ENCODE measurements at regions not wholly inside any gene's neighbourhood (a gene's known extent, or its start where the extent isn't known, plus 50 kb on each side); places are given as distances from the start of the nearest gene placed in this dataset.

DNA sequence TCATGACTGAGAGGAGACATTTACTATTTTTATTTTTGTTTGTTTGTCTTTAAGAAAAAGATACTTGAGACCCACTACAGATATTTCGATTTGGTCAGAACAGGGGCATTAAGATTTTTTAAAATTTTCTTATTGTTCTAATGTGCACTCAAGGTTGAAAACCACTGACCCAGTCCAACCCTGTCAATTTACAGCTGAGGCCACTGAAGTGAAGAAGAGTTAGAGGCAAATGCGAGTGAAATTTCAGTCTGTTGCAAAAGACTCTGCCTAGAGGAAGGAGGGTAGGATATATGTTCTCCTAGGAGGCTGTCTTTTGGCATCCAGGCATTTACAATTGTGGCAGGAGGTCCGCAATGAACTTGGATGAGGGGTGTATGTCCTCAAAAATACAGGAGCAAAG lies 396.3 kb downstream of the RPS24 start:
- H3K4me1 ChIP-seq (ENCODE audit: control insufficient read depth in 5 of 5, insufficient read depth in 5 of 5, low read length in 5 of 5) = peaks cover 0 to 23% (median 8%) of the 10 kb centered on the region in 5 donors
- no peaks in the 10 kb centered on the region for H3K36me3 ChIP-seq (ENCODE audit: control insufficient read depth in 4 of 4, insufficient read depth in 4 of 4, low read length in 4 of 4)
- H3K9ac ChIP-seq (ENCODE audit: insufficient read depth in 1 of 2, low read length in 2 of 2) = no peak overlapping the region
- TF ChIP-seq, protein P1, sequence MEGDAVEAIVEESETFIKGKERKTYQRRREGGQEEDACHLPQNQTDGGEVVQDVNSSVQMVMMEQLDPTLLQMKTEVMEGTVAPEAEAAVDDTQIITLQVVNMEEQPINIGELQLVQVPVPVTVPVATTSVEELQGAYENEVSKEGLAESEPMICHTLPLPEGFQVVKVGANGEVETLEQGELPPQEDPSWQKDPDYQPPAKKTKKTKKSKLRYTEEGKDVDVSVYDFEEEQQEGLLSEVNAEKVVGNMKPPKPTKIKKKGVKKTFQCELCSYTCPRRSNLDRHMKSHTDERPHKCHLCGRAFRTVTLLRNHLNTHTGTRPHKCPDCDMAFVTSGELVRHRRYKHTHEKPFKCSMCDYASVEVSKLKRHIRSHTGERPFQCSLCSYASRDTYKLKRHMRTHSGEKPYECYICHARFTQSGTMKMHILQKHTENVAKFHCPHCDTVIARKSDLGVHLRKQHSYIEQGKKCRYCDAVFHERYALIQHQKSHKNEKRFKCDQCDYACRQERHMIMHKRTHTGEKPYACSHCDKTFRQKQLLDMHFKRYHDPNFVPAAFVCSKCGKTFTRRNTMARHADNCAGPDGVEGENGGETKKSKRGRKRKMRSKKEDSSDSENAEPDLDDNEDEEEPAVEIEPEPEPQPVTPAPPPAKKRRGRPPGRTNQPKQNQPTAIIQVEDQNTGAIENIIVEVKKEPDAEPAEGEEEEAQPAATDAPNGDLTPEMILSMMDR (IDR thresholded peaks at IDR 0.05; ENCODE audit: control extremely low read depth, extremely low read depth) = no peak
- no peak overlapping the region for H3K27ac ChIP-seq (ENCODE audit: low read depth in 1 of 2, low read length in 1 of 2)
- DNase-seq (no peak), ATAC-seq (ENCODE audit: insufficient read depth, low FRiP score) (no peak)
- peaks cover 0 to 2% (median 0%) of the 10 kb centered on the region in 4 donors for H3K9me3 ChIP-seq (ENCODE audit: control insufficient read depth in 4 of 4, insufficient read depth in 3 of 4, low read length in 3 of 4)
- no peaks in the 10 kb centered on the region for H3K27me3 ChIP-seq (ENCODE audit: control insufficient read depth in 3 of 3, insufficient read depth in 3 of 3, low read length in 2 of 3)
- 85 to 88% methylated on average over 3 of the region's 3 CpGs for WGBS, 2 donors
- H3K4me3 ChIP-seq = no peak overlapping the region

DNA sequence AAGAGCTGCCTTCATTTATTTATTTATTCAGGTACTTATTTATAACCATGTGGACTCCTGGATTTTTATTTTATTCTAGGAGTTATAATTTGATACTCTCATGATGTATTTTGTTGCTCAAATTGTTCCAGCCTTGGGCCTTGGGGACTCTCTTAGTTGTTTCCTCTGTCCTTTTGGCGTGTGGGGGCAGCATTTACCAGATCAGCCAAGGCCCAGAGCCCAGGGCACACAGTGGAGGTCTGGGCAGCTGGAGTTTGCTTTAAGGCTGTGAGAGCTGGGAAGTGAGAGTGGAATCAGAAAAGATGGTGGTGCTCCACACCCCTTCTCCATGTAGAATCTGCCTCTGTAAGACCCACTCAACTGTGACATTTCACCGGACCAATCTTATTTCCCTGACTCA lies 398.9 kb downstream of the RPS24 start:
- no peaks in the 10 kb centered on the region for H3K27me3 ChIP-seq (ENCODE audit: control insufficient read depth in 3 of 3, insufficient read depth in 3 of 3, low read length in 2 of 3)
- TF ChIP-seq, protein P1 (IDR thresholded peaks at IDR 0.05; ENCODE audit: control extremely low read depth, extremely low read depth) = no peak
- WGBS, 2 donors = 62 to 78% methylated on average over 2 of the region's 2 CpGs
- no peak overlapping the region for H3K27ac ChIP-seq (ENCODE audit: low read depth in 1 of 2, low read length in 1 of 2)
- peak in 2 of 3 donors; percentile 40 to 51 for DNase-seq
- H3K9me3 ChIP-seq (ENCODE audit: control insufficient read depth in 4 of 4, insufficient read depth in 3 of 4, low read length in 3 of 4) = no peaks in the 10 kb centered on the region
- H3K4me3 ChIP-seq = no peak overlapping the region
- peaks cover 0 to 49% (median 22%) of the 10 kb centered on the region in 5 donors for H3K4me1 ChIP-seq (ENCODE audit: control insufficient read depth in 5 of 5, insufficient read depth in 5 of 5, low read length in 5 of 5)
- H3K36me3 ChIP-seq (ENCODE audit: control insufficient read depth in 4 of 4, insufficient read depth in 4 of 4, low read length in 4 of 4) = no peaks in the 10 kb centered on the region
- ATAC-seq (ENCODE audit: insufficient read depth, low FRiP score) = no peak
- no peak overlapping the region for H3K9ac ChIP-seq (ENCODE audit: insufficient read depth in 1 of 2, low read length in 2 of 2)

DNA sequence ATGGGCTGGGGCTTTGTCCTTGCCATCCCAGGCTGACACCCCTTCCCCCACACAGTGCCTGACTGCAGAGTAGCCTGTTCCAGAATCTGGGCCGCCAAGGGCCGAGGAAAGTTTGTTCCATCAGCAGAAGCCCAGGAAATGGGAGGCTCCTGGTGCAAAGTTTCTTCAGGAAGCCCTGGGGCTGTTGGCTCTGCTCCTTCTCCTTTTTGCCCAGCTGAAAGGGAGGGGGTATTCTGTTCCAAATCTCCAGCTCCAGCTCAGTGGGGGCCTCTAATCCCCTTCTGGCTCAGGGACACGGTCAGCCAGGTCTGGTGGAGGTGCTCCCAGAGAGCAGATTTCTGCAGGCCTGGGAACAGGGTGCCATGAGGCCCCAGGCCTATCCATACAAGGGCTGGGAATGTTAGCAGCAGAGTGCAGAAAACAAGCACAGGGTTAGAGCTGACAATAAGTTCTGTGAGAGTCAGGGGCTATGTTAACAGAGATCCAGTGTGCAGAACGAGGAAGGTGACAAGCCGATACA lies 399.5 kb downstream of the RPS24 start:
- TF ChIP-seq, protein P1 (IDR thresholded peaks at IDR 0.05; ENCODE audit: control extremely low read depth, extremely low read depth) = no peak
- no peak for ATAC-seq (ENCODE audit: insufficient read depth, low FRiP score)

More for the DNA sequence above, 399.5 kb downstream of the RPS24 start:
- Histone ChIP-seq H3K9me3 (ENCODE audit: control insufficient read depth in 4 of 4, insufficient read depth in 3 of 4, low read length in 3 of 4) (no peaks in the 10 kb centered on the region), H3K36me3 (ENCODE audit: control insufficient read depth in 4 of 4, insufficient read depth in 4 of 4, low read length in 4 of 4) (no peaks in the 10 kb centered on the region), H3K27me3 (ENCODE audit: control insufficient read depth in 3 of 3, insufficient read depth in 3 of 3, low read length in 2 of 3) (no peaks in the 10 kb centered on the region), H3K9ac (ENCODE audit: insufficient read depth in 1 of 2, low read length in 2 of 2) (no peak overlapping the region), H3K27ac (ENCODE audit: low read depth in 1 of 2, low read length in 1 of 2) (no peak overlapping the region), H3K4me1 (ENCODE audit: control insufficient read depth in 5 of 5, insufficient read depth in 5 of 5, low read length in 5 of 5) (peaks cover 0 to 54% (median 22%) of the 10 kb centered on the region in 5 donors), H3K4me3 (no peak overlapping the region)
- DNase-seq = no peak
- 69 to 83% methylated on average over 5 of the region's 5 CpGs for WGBS, 2 donors

Data from lung (tissue), 11 donors.